Omental fat pad (tissue), 3 donors: ENCODE measurements at regions not wholly inside any gene's neighbourhood (a gene's known extent, or its start where the extent isn't known, plus 50 kb on each side); places are given as distances from the start of the nearest gene placed in this dataset.
A peak's percentile ranks its signal among the peaks of the same experiment; 100 is the strongest.

ENCODE experiments used
- ATAC-seq: fragments of 150-250 bp; one replicate; pipeline ENCODE4 v1.9.1; 2016; ENCODE audit warnings: mild to moderate bottlenecking, moderate library complexity; ENCODE audit not compliant: low FRiP score
- DNase-seq: peaks from one replicate; pipeline ENCODE4 v3.0.0-alpha.2; 2019; ENCODE audit warnings: low spot score
- TF ChIP-seq, protein P1 (sequence below), 3 donors: fragments of 450-650 bp; IDR thresholded peaks; one replicate each; pipeline ENCODE4 v1.5.1; 2016 to 2017; ENCODE audit warnings: antibody characterized with exemption in 3 of 3, mild to moderate bottlenecking in 3 of 3, moderate library complexity in 2 of 3

GRCh38 chr19:32141840-32142511 is 203.4 kb upstream of the ZNF507 start:
- TF ChIP-seq, protein P1, sequence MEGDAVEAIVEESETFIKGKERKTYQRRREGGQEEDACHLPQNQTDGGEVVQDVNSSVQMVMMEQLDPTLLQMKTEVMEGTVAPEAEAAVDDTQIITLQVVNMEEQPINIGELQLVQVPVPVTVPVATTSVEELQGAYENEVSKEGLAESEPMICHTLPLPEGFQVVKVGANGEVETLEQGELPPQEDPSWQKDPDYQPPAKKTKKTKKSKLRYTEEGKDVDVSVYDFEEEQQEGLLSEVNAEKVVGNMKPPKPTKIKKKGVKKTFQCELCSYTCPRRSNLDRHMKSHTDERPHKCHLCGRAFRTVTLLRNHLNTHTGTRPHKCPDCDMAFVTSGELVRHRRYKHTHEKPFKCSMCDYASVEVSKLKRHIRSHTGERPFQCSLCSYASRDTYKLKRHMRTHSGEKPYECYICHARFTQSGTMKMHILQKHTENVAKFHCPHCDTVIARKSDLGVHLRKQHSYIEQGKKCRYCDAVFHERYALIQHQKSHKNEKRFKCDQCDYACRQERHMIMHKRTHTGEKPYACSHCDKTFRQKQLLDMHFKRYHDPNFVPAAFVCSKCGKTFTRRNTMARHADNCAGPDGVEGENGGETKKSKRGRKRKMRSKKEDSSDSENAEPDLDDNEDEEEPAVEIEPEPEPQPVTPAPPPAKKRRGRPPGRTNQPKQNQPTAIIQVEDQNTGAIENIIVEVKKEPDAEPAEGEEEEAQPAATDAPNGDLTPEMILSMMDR (IDR thresholded peaks at IDR 0.05): no peak
- DNase-seq: no peak
- ATAC-seq: no peak

- DNase-seq: no peak
- TF ChIP-seq, protein P1 (IDR thresholded peaks at IDR 0.05): no peak
- no peak for ATAC-seq
Observed at GRCh38 chr19:32146664-32147063, 198.7 kb upstream of the ZNF507 start.

- DNase-seq (no peak), ATAC-seq (no peak)
- TF ChIP-seq, protein P1 (IDR thresholded peaks at IDR 0.05): no peak
Observed at GRCh38 chr19:32150605-32151004, 194.8 kb upstream of the ZNF507 start.

DNA sequence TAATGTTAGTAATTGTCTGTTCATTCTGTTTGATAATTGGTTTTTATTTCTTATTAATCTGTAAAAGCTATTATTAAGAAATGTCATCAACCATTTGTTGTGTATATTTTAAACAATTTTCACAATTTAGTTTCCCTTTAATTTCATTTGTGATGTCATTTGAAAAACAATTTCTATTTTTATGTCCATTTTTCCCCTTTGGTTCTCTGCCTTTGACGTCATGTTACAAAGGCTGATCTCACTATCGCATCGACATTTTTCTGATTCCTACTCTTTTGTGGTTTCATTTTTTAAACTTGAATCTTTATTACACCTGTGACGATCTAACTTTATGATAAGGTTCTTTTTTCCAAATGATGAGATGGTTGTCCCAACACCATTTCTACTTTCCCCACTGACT is 191.0 kb upstream of the ZNF507 start:
- no peak for DNase-seq
- ATAC-seq: no peak
- TF ChIP-seq, protein P1 (IDR thresholded peaks at IDR 0.05): no peak

GRCh38 chr19:32164384-32164992 is 180.9 kb upstream of the ZNF507 start:
- no peak for ATAC-seq
- TF ChIP-seq, protein P1 (IDR thresholded peaks at IDR 0.05): no peak
- no peak for DNase-seq

GRCh38 chr19:32165141-32165540 is 180.3 kb upstream of the ZNF507 start:
- TF ChIP-seq, protein P1 (IDR thresholded peaks at IDR 0.05): no peak
- DNase-seq (no peak), ATAC-seq (peak; percentile 19)

DNA sequence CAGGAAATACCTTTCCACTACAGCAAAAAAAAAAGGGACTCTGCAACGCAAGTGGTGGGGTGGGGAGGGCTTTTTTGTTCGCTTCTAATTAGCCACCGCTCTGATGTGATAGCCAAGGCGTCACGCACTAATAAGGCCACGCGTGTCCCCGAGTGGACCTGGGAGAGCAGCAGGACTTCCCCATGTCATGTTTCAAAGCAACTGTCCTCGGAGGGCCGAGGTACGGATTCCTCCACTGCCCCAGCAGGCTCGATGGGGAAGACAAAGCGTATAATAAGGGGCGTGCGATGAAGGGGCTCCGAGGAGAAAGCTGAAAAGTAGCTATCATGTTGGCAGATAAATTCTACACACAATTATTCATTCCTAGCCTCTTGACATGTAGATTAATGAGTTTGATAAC is 179.7 kb upstream of the ZNF507 start:
- DNase-seq (no peak), ATAC-seq (no peak)
- TF ChIP-seq, protein P1 (IDR thresholded peaks at IDR 0.05): no peak
